WTC11 (cell line): ENCODE measurements at regions not wholly inside any gene's neighbourhood (a gene's known extent, or its start where the extent isn't known, plus 50 kb on each side); places are given as distances from the start of the nearest gene placed in this dataset.

ENCODE experiments used
- ATF3 ChIP-seq: sonication (generic); formaldehyde crosslinking; conservative IDR thresholded peaks from 2 replicates; pipeline ENCODE4 v1.8.1; 2022; ENCODE audit warnings: mild to moderate bottlenecking, missing genetic modification reagents
- CBFB ChIP-seq: sonication (generic); formaldehyde crosslinking; IDR thresholded peaks from 2 replicates; pipeline ENCODE4 v1.8.1; 2022; ENCODE audit warnings: mild to moderate bottlenecking, low read depth, missing genetic modification reagents
- CTCF ChIP-seq: fragments of 200-600 bp; IDR thresholded peaks from 2 replicates; pipeline ENCODE4 v1.8.0; 2022; ENCODE audit warnings: antibody characterized with exemption
- FOXK1 ChIP-seq: sonication (generic); formaldehyde crosslinking; IDR thresholded peaks from 2 replicates; pipeline ENCODE4 v1.8.0; 2022; ENCODE audit warnings: mild to moderate bottlenecking, moderate library complexity, missing genetic modification reagents
- HMGXB4 ChIP-seq: sonication (generic); formaldehyde crosslinking; IDR thresholded peaks from 2 replicates; pipeline ENCODE4 v1.8.1; 2023; ENCODE audit warnings: mild to moderate bottlenecking, moderate library complexity, missing genetic modification reagents
- JUN ChIP-seq: sonication (generic); formaldehyde crosslinking; IDR thresholded peaks from 2 replicates; pipeline ENCODE4 v1.8.0; 2023; ENCODE audit warnings: mild to moderate bottlenecking, missing genetic modification reagents
- MLX ChIP-seq: sonication (generic); formaldehyde crosslinking; IDR thresholded peaks from 2 replicates; pipeline ENCODE4 v1.8.1; 2023; ENCODE audit warnings: mild to moderate bottlenecking, missing genetic modification reagents, moderate library complexity
- NR2C2 ChIP-seq: sonication (generic); formaldehyde crosslinking; IDR thresholded peaks from 2 replicates; pipeline ENCODE4 v1.8.0; 2022; ENCODE audit warnings: mild to moderate bottlenecking, missing genetic modification reagents
- TEAD1 ChIP-seq: sonication (generic); formaldehyde crosslinking; IDR thresholded peaks from 2 replicates; pipeline ENCODE4 v1.8.0; 2022; ENCODE audit warnings: mild to moderate bottlenecking, missing genetic modification reagents
- USF2 ChIP-seq: sonication (generic); formaldehyde crosslinking; IDR thresholded peaks from 2 replicates; pipeline ENCODE4 v1.8.1; 2023; ENCODE audit warnings: mild to moderate bottlenecking, missing genetic modification reagents, moderate library complexity
- ZNF121 ChIP-seq: sonication (generic); formaldehyde crosslinking; IDR thresholded peaks from 2 replicates; pipeline ENCODE4 v1.8.0; 2023; ENCODE audit warnings: missing genetic modification reagents

GRCh38 chr12:27907766-27908165 lies 64.8 kb downstream of the PTHLH start:
- TF ChIP-seq CTCF (no peak), USF2 (CRISPR knock-in tag) (no peak), JUN (CRISPR knock-in tag) (no peak), TEAD1 (CRISPR knock-in tag) (no peak), NR2C2 (no peak), MLX (CRISPR knock-in tag) (no peak), FOXK1 (no peak), CBFB (CRISPR knock-in tag) (no peak), HMGXB4 (CRISPR knock-in tag) (no peak), ATF3 (CRISPR knock-in tag) (no peak), ZNF121 (CRISPR knock-in tag) (no peak)
